Prostate gland (tissue), 2 donors: ENCODE measurements at regions not wholly inside any gene's neighbourhood (a gene's known extent, or its start where the extent isn't known, plus 50 kb on each side); places are given as distances from the start of the nearest gene placed in this dataset.

Source experiments
- DNase-seq: peaks from one replicate; pipeline ENCODE4 v3.0.0-alpha.2; 2019; ENCODE audit warnings: low spot score
- H3K27ac ChIP-seq, 2 donors: fragments of 200-600 bp; sonication (generic); 2 replicates each; pipeline ENCODE4 v1.5.1; 2017 to 2019
- H3K27me3 ChIP-seq: fragments of 200-600 bp; sonication (generic); replicated peaks from 2 replicates; pipeline ENCODE4 v1.5.1; 2019; ENCODE audit not compliant: insufficient read depth
- H3K36me3 ChIP-seq, 2 donors: fragments of 200-600 bp; sonication (generic); 1 replicate in 1 of 2; 2 replicates in 1 of 2; pipeline versions ENCODE4 v1.5.1 to v1.8.1; 2017 to 2019
- H3K4me1 ChIP-seq: fragments of 200-600 bp; sonication (generic); replicated peaks from 2 replicates; pipeline ENCODE4 v1.5.1; 2019
- H3K4me3 ChIP-seq, 2 donors: fragments of 200-600 bp; sonication (generic); 2 replicates each; pipeline ENCODE4 v1.5.1; 2017 to 2019
- H3K9me3 ChIP-seq: fragments of 200-600 bp; sonication (generic); 2 replicates; pipeline ENCODE4 v1.5.1; 2017
- POLR2A ChIP-seq: fragments of 450-650 bp; IDR thresholded peaks from one replicate; pipeline ENCODE4 v1.6.1; 2016; ENCODE audit warnings: antibody characterized with exemption, mild to moderate bottlenecking
- POLR2AphosphoS5 ChIP-seq: sonication (generic); formaldehyde crosslinking; IDR thresholded peaks from one replicate; pipeline ENCODE4 v1.6.1; 2017; ENCODE audit warnings: antibody characterized with exemption
- WGBS: methylation state at CpG from one replicate; pipeline ENCODE4 v1.1.5; 2018; 5-methylcytosine and 5-hydroxymethylcytosine counted together
- intact Hi-C: fragments of 100-400 bp; cut with DNase I; formaldehyde crosslinking; loops from one replicate; pipeline ENCODE4 v1.14.2; 2022
- TF ChIP-seq, protein P1 (sequence below), 4 experiments: fragments of 200-600 bp in 2 of 4; fragments of 450-650 bp in 2 of 4; sonication (generic) in 2 of 4; IDR thresholded peaks; 1 replicate in 3 of 4; 2 replicates in 1 of 4; pipeline ENCODE4 v1.5.1; 2016 to 2019; ENCODE audit warnings: antibody characterized with exemption in 4 of 4, mild to moderate bottlenecking in 2 of 4, moderate library complexity in 2 of 4

GRCh38 chr1:232393010-232393409 is 236.9 kb downstream of the SIPA1L2 start:
- Histone ChIP-seq H3K9me3 (no peaks in the 10 kb centered on the region), H3K36me3 (no peaks in the 10 kb centered on the region), H3K27me3 (no peaks in the 10 kb centered on the region), H3K4me3 (no peak overlapping the region), H3K27ac (no peak overlapping the region), H3K4me1 (no peaks in the 10 kb centered on the region)
- intact Hi-C loops = no loop called here
- TF ChIP-seq POLR2A (no peak), POLR2AphosphoS5 (no peak)
- TF ChIP-seq, protein P1, sequence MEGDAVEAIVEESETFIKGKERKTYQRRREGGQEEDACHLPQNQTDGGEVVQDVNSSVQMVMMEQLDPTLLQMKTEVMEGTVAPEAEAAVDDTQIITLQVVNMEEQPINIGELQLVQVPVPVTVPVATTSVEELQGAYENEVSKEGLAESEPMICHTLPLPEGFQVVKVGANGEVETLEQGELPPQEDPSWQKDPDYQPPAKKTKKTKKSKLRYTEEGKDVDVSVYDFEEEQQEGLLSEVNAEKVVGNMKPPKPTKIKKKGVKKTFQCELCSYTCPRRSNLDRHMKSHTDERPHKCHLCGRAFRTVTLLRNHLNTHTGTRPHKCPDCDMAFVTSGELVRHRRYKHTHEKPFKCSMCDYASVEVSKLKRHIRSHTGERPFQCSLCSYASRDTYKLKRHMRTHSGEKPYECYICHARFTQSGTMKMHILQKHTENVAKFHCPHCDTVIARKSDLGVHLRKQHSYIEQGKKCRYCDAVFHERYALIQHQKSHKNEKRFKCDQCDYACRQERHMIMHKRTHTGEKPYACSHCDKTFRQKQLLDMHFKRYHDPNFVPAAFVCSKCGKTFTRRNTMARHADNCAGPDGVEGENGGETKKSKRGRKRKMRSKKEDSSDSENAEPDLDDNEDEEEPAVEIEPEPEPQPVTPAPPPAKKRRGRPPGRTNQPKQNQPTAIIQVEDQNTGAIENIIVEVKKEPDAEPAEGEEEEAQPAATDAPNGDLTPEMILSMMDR (IDR thresholded peaks at IDR 0.05) = no peak
- WGBS = 46% methylated on average over 4 of the region's 4 CpGs
- no peak for DNase-seq

DNA sequence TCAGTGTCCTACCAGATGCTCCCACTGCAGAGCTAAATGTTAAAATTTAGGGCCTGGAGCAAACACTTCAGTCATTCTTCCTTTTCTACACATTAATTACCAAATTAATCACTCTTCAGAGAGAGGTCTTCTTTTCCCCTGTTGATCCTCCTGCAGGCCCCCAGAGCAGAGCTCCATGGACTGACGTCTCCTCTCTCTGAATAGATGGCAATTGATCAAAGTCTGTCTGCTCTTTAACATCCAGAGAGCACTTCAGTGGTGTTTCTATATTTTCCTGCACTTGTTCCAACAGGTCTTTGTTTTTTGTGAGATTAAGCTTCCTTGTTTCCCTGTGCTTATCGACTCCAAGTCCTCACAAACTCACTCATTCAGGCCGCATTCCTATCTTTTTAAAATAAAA is 239.3 kb downstream of the SIPA1L2 start:
- H3K4me3 ChIP-seq = no peak overlapping the region
- H3K27ac ChIP-seq = no peak overlapping the region
- no peaks in the 10 kb centered on the region for H3K4me1 ChIP-seq
- intact Hi-C loops = no loop called here
- H3K9me3 ChIP-seq = no peaks in the 10 kb centered on the region
- 31% methylated on average over 3 of the region's 3 CpGs for WGBS
- TF ChIP-seq, protein P1 (IDR thresholded peaks at IDR 0.05) = no peak
- TF ChIP-seq POLR2AphosphoS5 = no peak
- TF ChIP-seq POLR2A = no peak
- no peak for DNase-seq
- H3K27me3 ChIP-seq = no peaks in the 10 kb centered on the region
- H3K36me3 ChIP-seq = no peaks in the 10 kb centered on the region

GRCh38 chr1:232389744-232390143 is 240.2 kb downstream of the SIPA1L2 start:
- Histone ChIP-seq H3K4me3 (no peak overlapping the region), H3K27me3 (no peaks in the 10 kb centered on the region), H3K4me1 (no peaks in the 10 kb centered on the region), H3K36me3 (no peaks in the 10 kb centered on the region), H3K9me3 (no peaks in the 10 kb centered on the region), H3K27ac (no peak overlapping the region)
- WGBS = 93% methylated on average over 4 of the region's 4 CpGs
- DNase-seq = no peak
- TF ChIP-seq, protein P1 (IDR thresholded peaks at IDR 0.05) = no peak
- no peak for TF ChIP-seq POLR2A
- no peak for TF ChIP-seq POLR2AphosphoS5
- intact Hi-C loops = no loop called here

DNA sequence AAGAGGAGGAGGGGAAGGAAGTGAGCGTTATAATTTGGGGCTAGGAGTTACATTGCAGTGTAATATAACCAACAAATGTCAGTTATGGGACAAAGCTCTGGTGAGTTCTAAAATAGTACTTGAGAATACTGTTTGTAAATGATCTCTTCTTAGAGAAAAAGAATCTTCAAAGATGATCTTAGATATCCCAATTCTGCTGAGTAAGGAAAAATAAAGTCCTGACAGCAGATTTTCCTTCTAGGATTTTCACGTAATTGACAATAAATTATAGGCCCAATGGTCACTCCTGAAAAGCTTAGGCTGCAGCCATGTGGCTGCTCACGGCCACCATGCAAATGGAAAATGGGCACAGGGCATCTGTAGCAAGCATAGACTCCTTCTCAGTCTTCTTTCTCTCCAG is 241.6 kb downstream of the SIPA1L2 start:
- TF ChIP-seq POLR2A = no peak
- no peak for TF ChIP-seq POLR2AphosphoS5
- TF ChIP-seq, protein P1 (IDR thresholded peaks at IDR 0.05) = no peak
- H3K27ac ChIP-seq = no peak overlapping the region
- H3K9me3 ChIP-seq = no peaks in the 10 kb centered on the region
- WGBS = 86% methylated on average over 3 of the region's 3 CpGs
- DNase-seq = no peak
- intact Hi-C loops = no loop called here
- H3K36me3 ChIP-seq = no peaks in the 10 kb centered on the region
- no peaks in the 10 kb centered on the region for H3K27me3 ChIP-seq
- H3K4me1 ChIP-seq = no peaks in the 10 kb centered on the region
- H3K4me3 ChIP-seq = no peak overlapping the region

- 93% methylated on average over 9 of the region's 9 CpGs for WGBS
- TF ChIP-seq, protein P1 (IDR thresholded peaks at IDR 0.05) = no peak
- no peak for TF ChIP-seq POLR2AphosphoS5
- no peak for TF ChIP-seq POLR2A
- no peak for DNase-seq
- Histone ChIP-seq H3K9me3 (no peaks in the 10 kb centered on the region), H3K4me3 (no peak overlapping the region), H3K27ac (no peak overlapping the region), H3K36me3 (no peaks in the 10 kb centered on the region), H3K27me3 (no peaks in the 10 kb centered on the region), H3K4me1 (no peaks in the 10 kb centered on the region)
- intact Hi-C loops = no loop called here
Observed at GRCh38 chr1:232386721-232387510, 243.0 kb downstream of the SIPA1L2 start.
